GF-D8 (cell line): ENCODE measurements at regions not wholly inside any gene's neighbourhood (a gene's known extent, or its start where the extent isn't known, plus 50 kb on each side); places are given as distances from the start of the nearest gene placed in this dataset.

Experiments used
- DNase-seq: peaks from one replicate; lab custom pipeline; 2025; lab: John Stamatoyannopoulos, UW

GRCh38 chr6:3592371-3592941 lies 135.6 kb upstream of the SLC22A23 start:
- DNase-seq, result peak; percentile 55

GRCh38 chr6:3591970-3592369 lies 135.1 kb upstream of the SLC22A23 start:
- DNase-seq, result no peak

- no peak for DNase-seq
Observed at GRCh38 chr6:3587660-3588059, 130.8 kb upstream of the SLC22A23 start.

GRCh38 chr6:3585320-3585935 lies 128.6 kb upstream of the SLC22A23 start:
- no peak for DNase-seq

- no peak for DNase-seq
Observed at GRCh38 chr6:3584606-3585005, 127.8 kb upstream of the SLC22A23 start.

DNA sequence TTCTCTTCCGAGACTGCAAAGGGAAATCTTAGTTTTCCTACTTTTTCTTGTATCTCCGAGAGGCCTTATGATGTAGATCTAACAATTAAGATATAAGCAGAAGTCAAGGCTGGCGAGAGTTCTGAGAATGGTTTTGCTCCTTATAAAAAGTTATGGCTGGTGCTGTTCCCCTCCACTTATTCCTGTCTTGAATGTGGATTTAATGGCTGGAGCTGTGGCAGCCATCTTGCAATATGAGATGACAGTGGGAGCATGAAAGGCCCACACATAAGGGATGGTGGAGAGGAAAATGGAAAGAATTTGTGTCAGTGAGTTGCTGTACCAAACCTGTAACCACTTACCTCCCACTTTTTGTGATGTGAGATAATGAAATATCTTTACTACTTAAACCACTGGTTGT lies 124.6 kb upstream of the SLC22A23 start:
- no peak for DNase-seq

GRCh38 chr6:3579652-3580175 lies 122.9 kb upstream of the SLC22A23 start:
- DNase-seq, result no peak

- DNase-seq, result no peak
Observed at GRCh38 chr6:3578981-3579380, 122.1 kb upstream of the SLC22A23 start.

DNA sequence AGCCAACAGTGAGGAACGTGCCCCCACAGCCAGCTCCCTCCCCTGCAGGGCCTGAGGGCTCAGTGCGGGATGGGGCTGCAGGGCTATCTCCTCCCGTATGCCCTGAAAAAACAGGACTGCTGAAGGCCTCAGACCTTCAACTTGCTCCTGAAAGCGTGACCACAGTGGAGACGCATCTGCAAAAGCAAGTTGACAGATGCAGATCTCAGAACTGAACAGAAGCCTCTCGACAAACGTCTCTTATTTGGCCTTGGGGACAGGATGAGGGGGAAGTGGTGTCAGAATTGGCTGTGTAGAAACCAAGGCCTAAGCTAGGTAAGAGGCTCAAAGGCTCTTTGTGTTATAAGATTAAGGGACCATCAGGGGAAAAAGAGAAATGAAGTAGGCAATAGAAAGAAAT lies 120.7 kb upstream of the SLC22A23 start:
- DNase-seq, result no peak

- no peak for DNase-seq
Observed at GRCh38 chr6:3575701-3576100, 118.9 kb upstream of the SLC22A23 start.

DNA sequence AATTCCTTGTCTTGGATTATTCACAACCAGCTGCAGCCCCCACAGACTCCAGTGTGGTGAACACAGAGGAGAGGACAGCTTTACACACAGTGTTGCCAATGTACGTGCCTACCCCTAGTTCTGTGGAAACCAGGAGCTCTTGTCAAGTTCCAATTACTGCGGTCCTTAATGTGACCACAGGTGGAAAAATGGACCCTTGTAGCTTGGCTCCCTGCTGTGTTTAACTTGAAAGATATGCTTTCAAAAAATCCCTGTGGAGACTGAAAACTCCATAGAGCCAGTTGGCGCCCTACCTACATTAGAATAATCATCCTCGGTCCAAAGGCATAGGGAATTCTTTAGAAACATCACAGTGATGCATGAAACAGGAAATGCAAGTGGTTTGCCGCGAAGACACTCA lies 118.3 kb upstream of the SLC22A23 start:
- no peak for DNase-seq

DNA sequence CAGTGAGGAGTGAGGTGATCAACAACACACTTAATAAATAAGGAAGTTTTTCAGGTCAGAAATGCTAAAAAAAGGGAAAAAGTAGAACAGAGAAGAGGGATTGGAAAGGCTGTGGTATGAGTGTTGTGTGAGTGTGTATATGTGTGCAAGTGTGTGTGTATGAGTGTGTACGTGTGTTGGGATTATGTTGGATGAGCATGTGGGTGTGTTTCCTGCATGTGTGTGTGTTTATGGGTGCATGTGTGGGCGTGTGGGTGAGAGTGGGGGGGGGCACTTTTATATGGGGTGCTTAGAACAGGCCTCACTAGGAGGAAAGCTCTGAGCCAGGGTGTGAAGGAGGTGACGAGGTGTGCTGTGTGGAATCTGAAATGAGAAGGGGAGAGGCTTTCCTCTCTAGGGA lies 116.8 kb upstream of the SLC22A23 start:
- no peak for DNase-seq

DNA sequence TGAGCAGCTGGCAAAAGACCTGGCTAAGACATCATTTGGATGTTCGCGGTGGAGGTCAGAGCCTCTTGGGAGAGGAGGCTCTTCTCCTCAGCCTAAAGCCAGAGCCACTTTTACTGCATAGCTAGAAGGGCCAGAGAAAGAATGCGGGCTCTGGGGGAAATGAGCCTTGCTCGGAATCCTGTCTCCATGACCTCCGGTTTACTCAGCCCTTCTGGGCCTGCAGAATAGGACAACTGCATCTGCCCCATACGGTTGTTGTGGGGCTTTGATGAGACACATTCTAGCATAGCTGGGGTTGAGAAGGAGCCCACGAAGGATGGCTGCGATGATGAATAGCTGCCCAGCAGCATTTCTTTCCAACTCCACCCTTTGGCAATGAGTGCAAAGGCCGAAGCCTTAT lies 115.0 kb upstream of the SLC22A23 start:
- no peak for DNase-seq

GRCh38 chr6:3571250-3571681 lies 114.4 kb upstream of the SLC22A23 start:
- no peak for DNase-seq

DNA sequence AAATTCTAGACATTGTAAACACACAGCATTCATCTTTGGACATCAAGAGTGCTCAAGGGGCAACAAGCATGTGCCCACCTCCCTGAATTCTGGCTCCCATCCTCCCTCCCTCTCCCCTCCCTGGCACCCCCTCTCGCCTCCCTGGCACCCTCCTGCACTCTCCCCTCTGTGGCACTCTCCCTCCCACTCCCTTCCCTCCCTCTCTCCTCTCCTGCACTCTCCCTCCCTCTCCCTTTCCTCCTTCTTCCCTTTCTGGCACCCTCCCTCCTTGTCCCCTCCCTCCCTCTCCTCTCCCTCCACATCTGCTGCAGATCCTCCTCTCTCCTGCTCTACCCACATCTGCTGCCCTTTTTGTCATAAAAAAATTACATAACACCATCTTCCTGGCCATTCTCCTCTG lies 113.0 kb upstream of the SLC22A23 start:
- DNase-seq, result no peak

GRCh38 chr6:3568396-3569082 lies 111.7 kb upstream of the SLC22A23 start:
- no peak for DNase-seq

DNA sequence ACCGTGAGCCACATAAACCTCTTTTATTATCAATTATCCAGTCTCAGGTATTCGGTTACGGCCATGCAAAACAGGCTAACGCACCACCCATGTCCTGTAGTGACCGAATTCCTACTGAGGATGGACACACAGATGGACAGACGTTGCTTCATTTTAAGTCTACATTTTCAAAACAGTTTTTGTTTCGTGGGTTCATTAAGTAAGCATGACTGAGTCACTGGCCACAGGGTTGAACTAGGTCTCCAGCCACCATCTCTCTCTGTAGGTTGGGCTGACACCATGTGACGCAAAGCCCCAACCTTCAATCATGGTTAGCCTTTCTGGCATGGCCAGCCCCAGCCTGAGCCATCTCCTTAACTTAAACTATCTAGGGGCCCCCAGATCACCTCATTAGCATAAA lies 110.0 kb upstream of the SLC22A23 start:
- DNase-seq, result no peak

GRCh38 chr6:3565291-3565690 lies 108.4 kb upstream of the SLC22A23 start:
- no peak for DNase-seq

DNA sequence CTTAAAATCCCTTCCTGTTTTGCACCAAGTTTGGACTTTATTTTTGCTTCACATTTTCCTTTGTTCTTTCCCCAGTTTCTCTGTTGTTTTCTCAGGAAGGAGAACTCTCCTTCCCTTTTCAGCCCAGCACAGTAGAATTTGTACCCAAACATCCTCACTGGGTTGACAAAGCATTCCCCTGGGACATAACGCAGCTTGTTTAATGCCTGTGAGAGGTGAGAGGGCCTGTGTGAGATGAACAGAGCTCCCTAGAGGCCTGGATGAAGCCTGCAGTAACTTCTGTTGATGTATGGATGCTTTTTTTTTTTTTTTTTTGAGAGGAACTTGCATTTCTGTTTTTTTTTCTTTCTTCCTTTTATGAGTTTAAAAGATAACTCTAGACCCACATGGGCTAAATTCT lies 104.9 kb upstream of the SLC22A23 start:
- no peak for DNase-seq

- DNase-seq, result no peak
Observed at GRCh38 chr6:3560211-3560610, 103.4 kb upstream of the SLC22A23 start.

DNA sequence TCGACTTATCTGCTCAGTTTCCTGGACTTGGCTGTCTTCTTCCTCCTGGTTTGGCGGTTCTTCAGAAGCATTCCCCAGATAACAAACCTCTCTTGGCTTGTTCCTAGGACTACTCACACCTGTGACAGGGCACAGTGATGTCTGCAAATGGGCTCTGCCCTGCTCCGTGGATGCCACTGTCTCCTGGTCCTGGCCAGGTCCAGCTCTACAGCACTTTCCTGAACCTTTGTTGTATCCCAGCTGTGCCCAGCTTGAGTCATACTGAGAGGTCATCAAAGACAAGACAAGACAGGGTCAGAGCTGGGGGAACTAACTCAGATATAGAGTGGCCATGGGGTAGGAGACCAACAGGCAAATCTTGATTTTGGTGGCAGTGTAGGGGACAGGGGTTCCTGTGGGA lies 102.7 kb upstream of the SLC22A23 start:
- DNase-seq, result no peak

- no peak for DNase-seq
Observed at GRCh38 chr6:3557336-3557735, 100.5 kb upstream of the SLC22A23 start.

GRCh38 chr6:3553254-3553653 lies 96.4 kb upstream of the SLC22A23 start:
- no peak for DNase-seq
